ENCODE measurements at regions not wholly inside any gene's neighbourhood (a gene's known extent, or its start where the extent isn't known, plus 50 kb on each side); places are given as distances from the start of the nearest gene placed in this dataset.

- H3K4me3 ChIP-seq (ENCODE audit: low read depth, low read length): no peak overlapping the region
- peak; percentile 67 for DNase-seq (ENCODE audit: low read depth)
- TF ChIP-seq CTCF (IDR thresholded peaks at IDR 0.05; ENCODE audit: control insufficient read depth, extremely low read depth, insufficient read depth): no peak
Observed at GRCh38 chr7:25382869-25383268, 154.6 kb upstream of the NPVF start.

GRCh38 chr7:25383402-25383801, 155.1 kb upstream of the NPVF start:
- no peak for DNase-seq (ENCODE audit: low read depth)
- H3K4me3 ChIP-seq (ENCODE audit: low read depth, low read length): no peak overlapping the region
- TF ChIP-seq CTCF (IDR thresholded peaks at IDR 0.05; ENCODE audit: control insufficient read depth, extremely low read depth, insufficient read depth): no peak

- DNase-seq (ENCODE audit: low read depth): no peak
- H3K4me3 ChIP-seq (ENCODE audit: low read depth, low read length): no peak overlapping the region
- TF ChIP-seq CTCF (IDR thresholded peaks at IDR 0.05; ENCODE audit: control insufficient read depth, extremely low read depth, insufficient read depth): no peak
Observed at GRCh38 chr7:25384788-25385505, 156.7 kb upstream of the NPVF start.

GRCh38 chr7:25385506-25386136, 157.3 kb upstream of the NPVF start:
- DNase-seq (ENCODE audit: low read depth): no peak
- H3K4me3 ChIP-seq (ENCODE audit: low read depth, low read length): no peak overlapping the region
- no peak for TF ChIP-seq CTCF (IDR thresholded peaks at IDR 0.05; ENCODE audit: control insufficient read depth, extremely low read depth, insufficient read depth)

GRCh38 chr7:25386311-25386744, 158.0 kb upstream of the NPVF start:
- H3K4me3 ChIP-seq (ENCODE audit: low read depth, low read length): no peak overlapping the region
- no peak for TF ChIP-seq CTCF (IDR thresholded peaks at IDR 0.05; ENCODE audit: control insufficient read depth, extremely low read depth, insufficient read depth)
- no peak for DNase-seq (ENCODE audit: low read depth)

- H3K4me3 ChIP-seq (ENCODE audit: low read depth, low read length): no peak overlapping the region
- DNase-seq (ENCODE audit: low read depth): peak; percentile 71
- no peak for TF ChIP-seq CTCF (IDR thresholded peaks at IDR 0.05; ENCODE audit: control insufficient read depth, extremely low read depth, insufficient read depth)
Observed at GRCh38 chr7:25388681-25389080, 160.4 kb upstream of the NPVF start.

Measured in LNCaP clone FGC (cell line).